ENCODE measurements at regions not wholly inside any gene's neighbourhood (a gene's known extent, or its start where the extent isn't known, plus 50 kb on each side); places are given as distances from the start of the nearest gene placed in this dataset.

- Histone ChIP-seq H3K4me3 (replicated peaks in 1 of 4; ENCODE audit: control extremely low read depth in 1 of 4, insufficient read depth in 1 of 4, low read depth in 3 of 4, low read length in 4 of 4) (no peak overlapping the region), H3K9ac (ENCODE audit: insufficient read depth, low read length) (no peak overlapping the region), H2AFZ (ENCODE audit: low read length) (no peak overlapping the region), H3K36me3 (ENCODE audit: control insufficient read depth, insufficient read depth, low read length) (no peaks in the 10 kb centered on the region), H4K20me1 (ENCODE audit: control insufficient read depth, extremely low read depth, insufficient read depth, low read length) (no peaks in the 10 kb centered on the region), H3K4me1 (ENCODE audit: control insufficient read depth, extremely low read depth, insufficient read depth, low read length) (no peaks in the 10 kb centered on the region), H3K27me3 (ENCODE audit: control insufficient read depth, insufficient read depth, low read length) (no peaks in the 10 kb centered on the region), H3K27ac (ENCODE audit: insufficient read depth, low read length) (no peak overlapping the region), H3K79me2 (ENCODE audit: control insufficient read depth, insufficient read depth, low read length) (no peaks in the 10 kb centered on the region), H3K9me3 (ENCODE audit: control insufficient read depth, insufficient read depth, low read depth, low read length) (no peaks in the 10 kb centered on the region), H3K4me2 (ENCODE audit: extremely low read depth, insufficient read depth, low read length) (no peak overlapping the region)
- TF ChIP-seq EZH2 (IDR thresholded peaks at IDR 0.05; ENCODE audit: low read length, missing control alignments) = no peak
- TF ChIP-seq CTCF (conservative IDR thresholded peaks at IDR 0.05 in 1 of 2, IDR thresholded peaks at IDR 0.05 in 1 of 2; ENCODE audit: low read depth in 1 of 2, low read length in 2 of 2) = no peak
- no peak for DNase-seq (ENCODE audit: low read depth in 2 of 2)
These were observed 59.1 kb upstream of the ANO5 start for GRCh38 chr11:22133776-22134175.

DNA sequence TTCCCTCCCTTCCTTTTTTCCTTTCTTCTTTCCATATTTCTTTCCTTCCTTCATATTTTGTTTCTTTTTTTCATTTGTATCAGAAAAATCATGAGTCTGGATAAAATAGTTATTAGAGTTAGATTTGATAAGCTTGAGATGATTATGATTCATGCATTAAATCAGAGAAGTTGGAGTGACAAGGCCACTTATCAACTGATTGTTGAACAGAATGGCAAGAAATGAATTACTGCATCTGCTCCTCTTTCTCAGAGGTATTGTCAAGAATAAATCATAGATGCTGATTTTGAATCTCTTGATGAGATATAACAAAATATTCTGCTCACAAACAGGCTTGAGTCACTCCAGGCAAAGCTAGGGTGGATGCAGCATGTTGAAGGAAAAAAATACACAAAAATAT, 54.6 kb upstream of the ANO5 start:
- H3K9me3 ChIP-seq (ENCODE audit: control insufficient read depth, insufficient read depth, low read depth, low read length) = no peaks in the 10 kb centered on the region
- no peak overlapping the region for H3K4me2 ChIP-seq (ENCODE audit: extremely low read depth, insufficient read depth, low read length)
- H3K79me2 ChIP-seq (ENCODE audit: control insufficient read depth, insufficient read depth, low read length) = no peaks in the 10 kb centered on the region
- TF ChIP-seq CTCF (conservative IDR thresholded peaks at IDR 0.05 in 1 of 2, IDR thresholded peaks at IDR 0.05 in 1 of 2; ENCODE audit: low read depth in 1 of 2, low read length in 2 of 2) (no peak), EZH2 (IDR thresholded peaks at IDR 0.05; ENCODE audit: low read length, missing control alignments) (no peak)
- no peak overlapping the region for H3K9ac ChIP-seq (ENCODE audit: insufficient read depth, low read length)
- no peaks in the 10 kb centered on the region for H3K36me3 ChIP-seq (ENCODE audit: control insufficient read depth, insufficient read depth, low read length)
- no peak overlapping the region for H2AFZ ChIP-seq (ENCODE audit: low read length)
- no peak overlapping the region for H3K27ac ChIP-seq (ENCODE audit: insufficient read depth, low read length)
- no peak overlapping the region for H3K4me3 ChIP-seq (replicated peaks in 1 of 4; ENCODE audit: control extremely low read depth in 1 of 4, insufficient read depth in 1 of 4, low read depth in 3 of 4, low read length in 4 of 4)
- no peaks in the 10 kb centered on the region for H4K20me1 ChIP-seq (ENCODE audit: control insufficient read depth, extremely low read depth, insufficient read depth, low read length)
- H3K4me1 ChIP-seq (ENCODE audit: control insufficient read depth, extremely low read depth, insufficient read depth, low read length) = no peaks in the 10 kb centered on the region
- no peak for DNase-seq (ENCODE audit: low read depth in 2 of 2)
- H3K27me3 ChIP-seq (ENCODE audit: control insufficient read depth, insufficient read depth, low read length) = no peaks in the 10 kb centered on the region
